Activated CD4-positive, CD25-positive, alpha-beta regulatory T cell treated with anti-CD3 and anti-CD28 coated beads, Interleukin-2, amount 50 U/mL, for 24 hours (primary cell): ENCODE measurements at regions not wholly inside any gene's neighbourhood (a gene's known extent, or its start where the extent isn't known, plus 50 kb on each side); places are given as distances from the start of the nearest gene placed in this dataset.
"Not testable (repeated sequence)": the region's sequence is repeated elsewhere in the genome, so short reads cannot be mapped to it uniquely, and the experiment has no call there.

Experiments used
- ATAC-seq, 2 donors: fragments of 150-1000 bp; cut with Tn5 transposase; one replicate each; pipeline ENCODE4 v1.10.0; 2021; ENCODE audit warnings: mild to moderate bottlenecking in 1 of 2, moderate library complexity in 1 of 2

DNA sequence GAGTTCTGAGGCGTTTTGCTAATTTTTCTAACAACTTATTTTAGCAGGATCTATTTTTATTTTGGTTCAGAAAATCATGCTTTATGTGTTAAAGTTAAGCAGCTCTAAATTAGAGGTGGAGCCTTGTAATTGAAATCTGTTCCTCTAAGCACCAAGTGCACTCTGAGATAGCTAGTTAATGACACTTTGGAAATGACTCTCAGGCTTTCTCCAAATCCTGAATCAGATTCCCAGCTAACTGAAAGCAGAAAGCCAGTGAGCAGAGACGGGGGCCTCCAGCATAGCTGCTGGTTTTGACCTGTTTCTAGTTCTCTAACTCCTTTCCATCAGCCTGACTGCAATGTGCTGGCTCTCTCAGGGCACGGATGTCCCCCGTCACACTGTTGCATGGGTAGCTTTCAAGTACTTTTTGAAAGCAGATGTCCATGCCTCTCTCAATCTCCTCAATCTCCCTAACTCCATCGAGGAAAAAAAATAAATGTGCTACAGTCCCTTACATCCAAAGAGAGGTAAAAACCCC lies 326.5 kb downstream of the SATB2 start:
- ATAC-seq = no peak

DNA sequence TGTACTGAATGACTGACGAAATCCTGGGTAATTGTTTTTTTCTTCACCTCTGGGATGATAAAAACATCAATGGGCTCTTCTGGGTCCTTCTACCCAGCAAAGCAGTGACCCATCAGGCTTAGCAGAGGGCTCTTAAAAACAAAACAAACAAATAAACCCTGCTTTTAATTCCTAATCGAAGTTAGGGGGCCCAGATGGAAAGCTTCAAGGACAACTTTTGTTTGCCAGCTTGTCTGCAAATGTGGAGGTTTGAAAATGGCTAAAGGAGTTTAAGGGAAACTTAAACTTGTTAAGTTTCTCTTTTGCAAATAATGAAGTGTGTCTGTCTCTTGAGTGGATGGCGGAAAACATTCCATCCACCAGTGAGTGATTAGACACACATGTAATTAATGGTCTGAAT lies 327.2 kb downstream of the SATB2 start:
- no peak for ATAC-seq

DNA sequence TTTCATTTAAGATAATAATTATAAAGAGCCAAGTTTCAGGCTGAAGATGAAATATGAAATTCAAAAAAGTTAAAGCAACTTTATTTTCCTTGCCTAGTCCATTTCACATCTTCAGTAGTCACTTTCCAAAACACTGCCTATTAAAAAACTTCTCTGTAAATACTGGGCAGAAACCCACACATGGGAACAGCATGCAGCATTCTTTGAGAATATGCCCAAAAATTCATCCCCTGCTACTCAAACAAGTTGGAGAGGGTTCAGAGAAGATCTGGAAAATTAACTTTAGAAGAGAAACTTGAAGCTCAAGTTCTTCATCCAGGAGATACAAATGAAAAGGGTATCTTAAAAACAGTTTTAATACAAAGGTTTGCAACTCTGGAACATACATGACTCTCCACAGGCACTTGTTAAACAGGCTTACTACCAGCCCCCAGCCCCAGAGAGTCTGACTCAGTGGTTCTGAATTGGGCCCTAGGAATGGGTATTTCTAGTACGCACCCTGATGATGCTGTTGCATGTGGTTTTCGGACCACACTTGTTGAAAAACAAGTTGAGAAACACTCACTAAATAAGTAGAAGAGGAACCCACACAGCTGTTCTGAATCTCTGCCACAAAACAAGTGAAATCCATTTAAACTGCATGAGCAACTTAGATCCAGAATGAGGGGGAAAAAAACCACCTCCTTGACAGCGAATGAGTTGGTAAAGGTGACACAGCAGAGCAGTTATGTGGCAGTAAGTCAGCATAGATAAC lies 329.1 kb downstream of the SATB2 start:
- ATAC-seq = no peak

DNA sequence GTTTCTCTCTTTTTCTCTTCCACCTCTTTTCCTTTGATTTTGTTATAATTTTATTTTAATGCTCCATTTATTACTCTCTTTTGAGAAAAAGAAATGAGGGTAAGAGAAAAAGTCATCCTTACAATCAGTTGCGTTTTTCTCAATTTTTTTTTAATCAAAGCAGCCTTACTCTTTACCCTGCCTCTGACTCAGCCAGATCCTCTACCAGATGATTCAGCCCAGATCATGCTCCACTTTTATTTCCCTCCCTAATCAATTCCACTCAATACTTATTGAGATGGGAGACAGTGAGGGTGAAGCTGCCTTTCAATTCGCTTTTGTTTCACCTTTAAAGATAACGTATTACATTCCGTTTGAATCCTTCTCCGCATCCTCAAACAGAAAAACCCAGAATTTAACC lies 337.9 kb downstream of the SATB2 start:
- ATAC-seq = no peak

DNA sequence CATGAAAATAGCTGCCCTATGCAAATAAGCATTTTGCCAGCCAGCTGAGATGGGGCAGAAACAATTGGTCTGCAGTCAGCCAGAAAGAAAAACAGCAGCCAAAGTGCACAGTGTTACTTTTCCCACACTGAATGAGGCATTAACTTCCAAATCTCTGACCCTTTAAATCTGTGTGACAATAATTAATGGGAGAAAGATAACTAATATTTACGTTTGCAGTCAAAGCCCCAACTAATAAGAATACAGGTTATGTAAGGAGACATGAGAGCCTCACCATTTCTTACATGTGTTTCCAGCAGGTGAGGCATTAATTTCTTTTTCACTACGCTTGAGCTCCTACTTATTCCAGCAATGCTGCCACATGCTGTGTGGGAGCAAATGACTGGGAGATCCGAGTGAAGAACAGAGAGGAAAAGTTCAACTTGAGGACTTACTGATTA lies 339.0 kb downstream of the SATB2 start:
- no peak for ATAC-seq

DNA sequence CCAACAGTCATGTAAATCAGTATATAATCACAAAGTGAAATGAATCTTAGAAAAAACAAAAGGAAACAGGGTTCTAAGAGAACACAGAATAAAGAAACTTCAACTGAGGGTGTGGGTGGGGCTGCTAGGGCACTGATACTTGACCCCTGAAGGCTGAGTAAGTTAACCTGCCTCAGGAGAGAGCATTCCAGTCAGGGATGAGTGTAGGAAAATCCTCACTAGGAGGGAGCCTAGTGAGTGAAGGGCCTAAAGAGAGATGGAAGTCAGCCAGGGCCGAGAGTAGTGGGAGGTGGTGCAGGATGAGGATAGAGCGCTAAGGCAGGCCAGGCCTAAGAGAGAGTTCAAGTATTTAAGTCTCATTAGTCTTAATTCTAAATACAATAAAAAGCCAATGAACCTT lies 342.6 kb downstream of the SATB2 start:
- no peak for ATAC-seq

DNA sequence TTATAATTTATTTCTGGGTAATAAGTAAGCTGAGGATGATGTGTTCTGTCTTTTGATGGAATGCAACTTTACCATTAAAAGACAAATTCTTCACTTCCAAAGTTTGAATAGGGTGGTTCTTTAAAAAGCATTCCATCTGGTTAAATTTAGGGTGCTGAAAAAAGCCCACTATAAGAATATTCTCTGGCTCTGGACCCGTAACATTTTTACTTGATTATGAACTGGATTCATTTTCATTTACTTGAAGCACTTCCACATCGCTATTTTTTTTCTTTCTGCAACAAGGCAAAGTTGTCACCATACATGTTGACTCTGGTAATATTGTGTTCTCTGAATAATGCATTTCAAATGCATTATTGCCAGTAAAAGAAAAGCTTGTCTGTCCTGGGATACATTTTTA lies 344.6 kb downstream of the SATB2 start:
- ATAC-seq = no peak

DNA sequence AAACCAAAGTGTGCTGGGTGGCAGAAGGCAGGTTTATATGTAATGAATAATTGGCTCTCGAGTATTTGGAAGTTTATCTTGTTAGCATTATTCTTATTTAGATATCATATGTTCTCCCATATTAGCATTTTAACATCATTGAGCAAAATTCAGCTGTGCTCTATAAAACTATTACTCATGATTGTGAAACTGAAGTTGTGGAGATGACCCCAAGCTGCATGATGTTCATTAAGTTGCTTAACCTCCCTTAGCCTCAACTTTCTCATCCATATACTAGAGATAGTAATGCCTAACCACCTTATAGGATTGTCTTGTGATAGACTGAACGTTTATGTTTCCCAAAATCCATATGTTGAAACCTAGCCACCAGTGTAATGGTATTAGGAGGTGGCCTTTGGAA lies 346.3 kb downstream of the SATB2 start:
- no peak for ATAC-seq

DNA sequence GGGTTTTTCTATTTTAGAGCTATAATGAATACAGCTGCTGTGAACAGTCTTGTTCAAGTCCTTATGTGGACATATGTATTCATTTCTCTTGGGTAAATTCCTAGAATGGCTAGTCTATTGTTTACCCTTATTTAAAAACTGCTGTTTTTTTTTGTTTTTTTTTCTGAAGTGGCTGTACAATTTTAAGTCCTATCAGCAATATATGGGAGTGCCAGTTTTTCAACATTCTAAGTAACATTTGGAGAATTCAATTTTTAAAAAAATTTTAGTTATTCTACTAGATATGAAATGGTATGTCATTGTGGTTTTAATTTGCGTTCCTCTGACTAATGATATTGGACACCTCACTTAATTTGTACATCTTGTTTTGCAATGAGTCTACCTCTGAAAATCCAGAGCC lies 349.7 kb downstream of the SATB2 start:
- ATAC-seq = no peak

DNA sequence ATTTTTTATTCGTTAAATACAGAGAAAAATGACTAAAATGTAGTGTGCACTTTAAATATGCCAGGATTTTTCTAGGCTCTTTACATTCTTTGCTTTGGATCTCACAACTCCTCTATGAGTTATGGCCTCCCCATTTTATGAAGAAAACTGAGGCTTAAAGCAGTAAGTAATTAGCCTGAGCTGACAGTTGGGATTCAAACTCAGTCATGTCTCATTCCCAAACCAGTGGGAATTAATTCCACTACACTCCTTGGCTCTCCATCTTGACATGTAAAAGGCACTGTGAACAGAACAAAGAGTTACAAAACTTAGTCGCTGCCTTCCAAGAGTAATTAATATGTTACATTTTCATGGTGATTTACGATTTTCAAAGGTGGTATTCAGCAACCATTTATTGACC lies 351.9 kb downstream of the SATB2 start:
- no peak for ATAC-seq

DNA sequence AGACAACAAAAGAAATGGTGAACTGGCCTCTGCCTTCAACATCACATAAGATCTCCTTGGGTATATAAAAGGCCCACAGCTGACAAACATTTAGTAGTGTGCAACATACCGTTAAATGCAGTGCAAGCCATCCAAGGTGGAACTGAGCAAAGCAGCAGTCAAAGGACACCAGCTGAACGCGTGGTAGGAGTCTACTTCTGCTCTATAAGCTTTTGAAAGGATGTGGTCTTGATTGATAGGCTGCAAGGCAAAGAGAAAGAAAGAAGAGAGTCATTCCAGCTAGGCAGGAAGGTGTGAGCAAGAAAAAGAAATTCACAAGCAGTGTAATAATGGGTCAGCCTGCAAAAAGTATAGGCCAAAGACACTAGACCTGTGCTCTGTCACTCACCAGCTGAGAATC lies 356.3 kb downstream of the SATB2 start:
- no peak for ATAC-seq

DNA sequence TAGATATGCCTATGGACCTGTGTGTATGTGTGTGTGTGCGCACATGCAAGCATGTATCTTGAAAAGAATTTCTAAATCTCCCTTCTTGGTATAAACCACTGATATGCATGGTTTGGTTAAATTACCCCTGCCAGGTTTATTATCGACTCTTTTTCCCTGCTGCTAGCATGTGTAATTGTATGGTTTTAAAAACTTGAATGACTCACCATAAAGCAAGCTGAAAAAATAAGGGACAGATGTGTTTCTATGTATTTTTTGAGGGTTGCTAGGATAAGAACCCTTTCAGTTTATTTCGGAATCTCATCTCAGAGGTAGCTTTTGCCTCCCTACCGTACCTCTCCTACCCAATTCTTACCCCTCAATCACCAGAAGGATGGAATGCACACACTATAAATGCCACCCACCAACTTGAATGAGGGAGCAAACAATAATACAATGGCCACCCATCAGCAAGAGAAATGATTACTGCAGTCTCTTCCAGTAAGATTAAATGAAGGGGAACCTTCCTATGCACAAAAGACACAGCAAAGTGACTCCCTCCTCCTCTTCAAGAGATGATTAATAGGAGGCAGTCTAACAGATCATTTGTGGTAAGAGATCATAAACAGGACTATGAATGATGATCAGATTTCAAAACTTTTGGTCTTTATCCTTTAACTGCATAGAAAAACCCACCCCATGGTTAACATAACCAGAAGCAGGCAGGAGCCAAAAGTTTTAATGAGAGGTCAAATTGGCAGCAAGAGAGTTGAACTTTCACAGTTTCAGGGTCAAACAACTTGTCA lies 357.2 kb downstream of the SATB2 start:
- ATAC-seq = no peak

DNA sequence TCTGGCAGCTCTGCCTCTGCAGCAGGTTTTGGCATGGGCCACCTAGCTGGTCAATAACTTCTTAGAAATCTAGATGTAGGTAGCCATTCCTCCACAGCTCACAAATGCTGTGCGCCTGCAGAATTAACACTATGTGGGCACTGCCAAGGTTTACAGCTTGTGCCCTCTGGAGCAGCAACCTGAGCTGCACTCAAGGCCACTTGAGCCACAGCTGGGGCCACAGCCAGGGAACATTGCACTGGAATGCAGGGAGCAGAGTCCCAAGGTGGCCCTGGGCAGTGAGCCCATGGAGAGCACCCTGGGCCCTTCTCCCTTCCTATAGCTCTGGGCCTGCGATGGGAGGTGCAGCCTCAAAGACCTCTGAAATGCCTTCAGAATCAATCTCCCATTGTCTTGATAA lies 365.3 kb downstream of the SATB2 start:
- ATAC-seq = peak in 1 of 2 donors; percentile 21

DNA sequence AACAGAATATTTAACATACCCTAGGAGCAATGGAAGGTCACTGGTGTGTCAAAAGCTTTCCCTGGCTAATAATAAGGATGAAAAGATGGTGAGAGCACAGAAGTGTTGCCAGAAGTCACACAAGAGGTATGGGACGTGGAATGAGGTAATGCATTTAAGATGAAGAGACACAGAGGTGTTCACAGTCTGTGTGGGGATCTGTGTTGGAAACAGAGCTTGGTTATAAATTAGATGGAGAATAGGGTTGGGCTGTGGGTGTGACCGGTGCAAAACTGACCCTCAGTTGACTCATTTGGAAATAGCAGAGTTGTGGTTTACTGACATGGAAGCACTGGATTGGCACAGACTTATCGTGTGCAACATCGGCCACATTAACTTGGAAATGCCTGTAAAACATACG lies 372.5 kb downstream of the SATB2 start:
- ATAC-seq = no peak

DNA sequence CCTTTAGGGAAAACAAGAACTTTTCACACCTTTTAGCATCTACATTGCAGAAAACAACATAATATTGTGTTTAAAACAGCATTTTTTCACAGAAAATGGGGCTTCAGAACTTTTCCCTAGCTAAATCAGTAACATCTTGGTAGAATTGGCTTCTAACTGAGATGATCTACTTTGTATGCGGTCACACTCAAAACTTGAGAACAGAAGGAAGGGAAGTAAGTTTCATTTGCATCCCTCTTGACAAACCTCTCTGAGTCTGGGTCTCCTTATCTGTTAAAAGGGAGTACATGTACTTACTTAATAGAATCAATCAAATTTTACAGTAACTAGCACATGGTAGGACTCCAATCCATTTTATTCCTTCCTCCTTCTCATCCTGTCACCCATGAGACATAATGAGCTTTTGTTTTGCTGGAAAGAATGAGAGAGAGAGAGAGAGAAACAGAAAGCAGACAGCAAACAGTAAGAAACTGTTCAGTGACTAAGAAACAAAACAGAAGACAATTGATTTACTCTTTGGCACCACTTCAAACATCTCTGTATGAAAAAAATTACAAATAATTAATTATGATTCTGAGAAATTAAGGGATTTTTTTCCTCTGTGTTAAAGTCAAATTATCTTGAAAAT lies 387.3 kb downstream of the SATB2 start:
- ATAC-seq = no peak

DNA sequence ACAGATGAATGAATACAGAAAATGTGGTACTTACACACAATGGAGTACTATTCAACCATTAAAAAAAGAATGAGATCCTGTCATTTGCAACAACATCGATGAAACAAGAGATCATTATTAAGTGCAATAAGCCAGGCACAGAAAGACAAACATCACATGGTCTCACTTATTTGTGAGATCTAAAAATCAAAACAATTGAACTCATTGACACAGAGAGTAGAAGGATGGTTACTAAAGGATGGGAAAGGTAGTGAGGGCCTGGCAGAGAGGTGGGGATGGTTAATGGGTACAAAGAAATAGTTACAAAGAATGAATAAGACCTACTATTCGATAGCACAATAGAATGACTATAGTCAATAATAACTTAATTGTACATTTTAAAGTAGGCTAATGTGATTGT lies 393.5 kb downstream of the SATB2 start:
- ATAC-seq = no peak

DNA sequence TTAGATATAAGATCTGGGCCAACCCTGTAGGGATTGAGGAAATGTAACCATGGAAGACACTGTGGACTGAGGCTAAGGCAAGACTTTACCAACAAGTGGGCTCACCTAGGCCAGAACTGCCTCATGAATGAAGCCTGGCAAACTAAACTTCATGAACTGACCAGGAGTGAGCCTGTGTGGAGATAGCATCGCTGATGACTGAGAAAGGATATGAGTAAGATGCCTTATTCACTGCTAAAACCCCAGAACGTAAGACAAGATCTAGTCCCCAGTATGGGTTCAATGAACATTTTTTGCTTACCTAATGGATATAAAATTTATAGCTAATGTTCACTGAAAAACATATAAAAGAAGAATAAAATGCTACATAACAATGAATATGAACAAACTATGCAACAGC lies 399.8 kb downstream of the SATB2 start:
- no peak for ATAC-seq

DNA sequence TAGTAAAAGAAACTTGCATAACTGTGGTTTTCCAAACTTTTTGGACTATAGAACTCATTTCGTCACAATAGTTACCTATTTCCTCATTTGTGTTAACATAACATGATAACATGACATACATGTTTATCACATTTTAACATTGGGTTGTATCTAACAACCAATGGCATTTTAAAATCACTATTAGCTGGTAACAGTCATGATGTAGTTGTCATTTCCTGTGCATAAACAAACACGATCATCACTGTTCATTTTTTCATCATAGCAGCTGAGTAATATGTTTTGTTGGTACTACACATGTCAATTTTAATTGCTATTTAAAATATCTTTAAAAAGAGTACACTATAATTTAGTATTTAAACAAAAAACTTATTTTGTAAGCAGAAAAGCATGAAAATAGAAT lies 402.4 kb downstream of the SATB2 start:
- ATAC-seq = no peak

DNA sequence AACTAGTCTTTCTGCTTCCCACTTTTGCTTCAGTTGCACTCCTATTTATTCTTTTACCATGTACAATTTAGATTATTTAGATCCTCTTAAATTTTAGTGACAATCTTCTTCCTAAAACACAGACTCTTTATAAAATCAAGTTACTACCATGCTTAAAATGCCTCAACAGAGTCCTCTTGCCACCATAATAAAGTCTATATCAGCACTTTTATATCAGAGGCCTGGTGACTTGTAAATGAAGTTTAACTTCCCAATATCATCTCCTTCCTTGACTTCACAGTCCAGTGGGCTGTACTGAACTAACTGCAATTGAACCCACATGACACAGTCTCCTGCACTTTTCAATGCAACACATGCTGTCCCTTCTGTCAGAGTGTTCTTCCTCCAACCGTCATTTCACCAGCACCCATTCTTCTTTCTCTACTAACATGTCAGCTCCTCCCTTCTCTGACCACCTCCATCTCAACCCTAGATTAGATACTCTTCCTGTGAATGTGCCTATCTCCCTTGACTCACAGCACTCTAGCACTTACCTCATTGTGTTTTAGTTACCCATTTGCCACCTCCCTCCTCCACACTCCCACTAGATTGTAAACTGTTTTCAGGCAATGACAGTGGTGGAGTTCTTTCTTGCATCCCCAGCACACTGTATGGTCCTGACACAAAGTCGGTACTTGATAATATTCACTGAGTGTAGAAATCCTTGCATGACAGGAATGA lies 414.9 kb downstream of the SATB2 start:
- ATAC-seq = no peak

DNA sequence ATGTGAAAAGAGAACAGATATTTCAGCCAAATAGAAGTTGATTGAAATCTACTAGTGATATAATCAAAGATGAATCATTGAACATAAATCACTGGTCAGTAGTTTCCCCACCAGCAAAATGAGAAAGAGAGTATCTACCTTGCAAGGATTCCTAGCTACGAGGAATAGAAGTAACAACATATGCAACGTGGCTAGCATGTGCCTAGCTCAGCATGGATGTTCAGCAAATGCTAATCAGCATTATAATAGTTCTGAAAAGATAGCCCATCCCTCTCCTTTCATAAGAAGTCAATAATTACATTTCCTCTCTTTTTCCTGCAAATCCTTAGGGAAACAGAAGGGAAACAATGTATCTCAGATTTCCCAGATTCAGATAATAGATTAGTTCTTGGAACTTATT lies 417.2 kb downstream of the SATB2 start:
- ATAC-seq = no peak

DNA sequence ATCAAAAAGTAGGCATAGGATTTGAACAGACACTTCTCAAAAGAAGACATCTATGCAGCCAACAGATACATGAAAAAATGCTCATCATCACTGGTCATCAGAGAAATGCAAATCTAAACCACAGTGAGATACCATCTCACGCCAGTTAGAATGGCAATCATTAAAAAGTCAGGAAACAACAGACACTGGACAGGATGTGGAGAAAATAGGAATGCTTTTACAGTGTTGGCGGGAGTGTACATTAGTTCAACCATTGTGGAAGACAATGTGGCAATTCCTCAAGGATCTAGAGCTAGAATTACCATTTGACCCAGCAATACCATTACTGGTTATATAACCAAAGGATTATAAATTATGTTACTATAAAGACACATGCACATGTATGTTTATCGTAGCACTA lies 424.0 kb downstream of the SATB2 start:
- ATAC-seq = not testable (repeated sequence)

DNA sequence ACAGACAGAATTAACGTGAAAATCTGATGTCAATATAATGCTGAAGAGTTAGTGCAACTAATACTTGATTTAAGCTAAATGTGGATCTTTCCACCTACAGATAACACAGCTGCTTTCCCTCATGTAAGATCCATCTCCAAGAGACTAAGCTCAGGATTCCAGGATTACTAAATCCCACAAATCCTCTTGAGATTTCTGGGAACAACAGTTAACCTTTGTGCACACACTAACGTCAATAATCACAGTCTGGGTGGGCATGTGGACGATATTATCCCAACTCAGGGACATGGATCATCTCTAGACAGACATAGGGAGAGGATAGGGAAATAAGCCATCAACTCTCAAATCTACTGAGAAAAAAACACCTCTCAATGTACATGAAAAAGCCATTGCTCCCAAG lies 432.6 kb downstream of the SATB2 start:
- no peak for ATAC-seq

DNA sequence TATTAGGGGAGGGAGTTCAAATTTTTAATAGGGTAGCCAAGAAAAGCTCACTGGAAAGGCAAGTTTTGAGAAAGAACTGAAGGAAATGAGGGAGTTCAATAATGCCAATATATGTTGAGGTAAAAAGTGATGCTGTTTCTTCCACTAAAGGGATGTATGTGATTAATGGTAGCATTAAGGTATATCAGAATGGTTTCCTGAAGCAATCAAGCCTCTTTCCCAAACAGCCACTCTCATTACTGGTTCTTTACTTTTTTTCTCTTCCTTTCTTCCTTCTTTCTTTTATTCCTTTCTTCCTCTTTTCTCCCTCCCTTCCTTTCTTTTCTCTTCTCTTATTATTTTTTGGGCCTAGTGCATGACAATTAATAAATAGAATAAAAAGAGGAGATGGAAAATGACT lies 433.5 kb downstream of the SATB2 start:
- no peak for ATAC-seq
